Spleen (tissue), 7 donors: ENCODE measurements at regions not wholly inside any gene's neighbourhood (a gene's known extent, or its start where the extent isn't known, plus 50 kb on each side); places are given as distances from the start of the nearest gene placed in this dataset.

Experiments used
- POLR2AphosphoS5 ChIP-seq, 3 donors: sonication (generic); formaldehyde crosslinking; IDR thresholded peaks; one replicate each; pipeline ENCODE4 v1.5.1; 2017; ENCODE audit warnings: antibody characterized with exemption in 3 of 3
- TF ChIP-seq, protein P1 (sequence below), 11 experiments: fragments of 200-600 bp in 7 of 11; fragments of 450-650 bp in 4 of 11; sonication (generic) in 4 of 11; IDR thresholded peaks in 8 of 11; conservative IDR thresholded peaks in 3 of 11; 1 replicate in 7 of 11; 2 replicates in 4 of 11; pipeline versions ENCODE4 v1.4.0 to v1.8.0; 2016 to 2021; ENCODE audit warnings: antibody characterized with exemption in 11 of 11, inconsistent platforms in 4 of 11, mild to moderate bottlenecking in 1 of 11
- donor health status: DM: no; HTN: no; CAD: no; lungs with moderate emphysema.
- donor health status: DM: no; HTN: no; CAD: no.
- donor health status: DM: no; HTN: no; CAD: no.

DNA sequence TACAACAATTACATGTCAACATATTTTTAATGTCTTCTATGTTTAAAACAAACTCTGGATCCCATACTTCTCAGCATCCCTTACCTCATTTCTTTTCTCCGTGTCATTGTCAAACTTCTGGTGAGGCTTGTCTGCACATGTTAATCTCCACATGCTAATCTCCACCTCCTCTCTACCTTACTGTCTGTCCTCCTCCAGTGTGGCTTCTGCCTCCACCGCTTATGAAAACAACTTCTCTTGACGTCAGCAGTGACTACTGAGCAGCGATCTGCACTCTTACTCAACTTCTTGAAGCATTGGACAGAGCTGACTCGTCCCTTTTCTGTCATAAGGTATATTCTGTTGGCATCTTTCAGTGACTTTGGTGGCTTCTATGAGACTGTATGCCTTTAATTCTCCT, 338.2 kb upstream of the THRB start:
- TF ChIP-seq, protein P1, sequence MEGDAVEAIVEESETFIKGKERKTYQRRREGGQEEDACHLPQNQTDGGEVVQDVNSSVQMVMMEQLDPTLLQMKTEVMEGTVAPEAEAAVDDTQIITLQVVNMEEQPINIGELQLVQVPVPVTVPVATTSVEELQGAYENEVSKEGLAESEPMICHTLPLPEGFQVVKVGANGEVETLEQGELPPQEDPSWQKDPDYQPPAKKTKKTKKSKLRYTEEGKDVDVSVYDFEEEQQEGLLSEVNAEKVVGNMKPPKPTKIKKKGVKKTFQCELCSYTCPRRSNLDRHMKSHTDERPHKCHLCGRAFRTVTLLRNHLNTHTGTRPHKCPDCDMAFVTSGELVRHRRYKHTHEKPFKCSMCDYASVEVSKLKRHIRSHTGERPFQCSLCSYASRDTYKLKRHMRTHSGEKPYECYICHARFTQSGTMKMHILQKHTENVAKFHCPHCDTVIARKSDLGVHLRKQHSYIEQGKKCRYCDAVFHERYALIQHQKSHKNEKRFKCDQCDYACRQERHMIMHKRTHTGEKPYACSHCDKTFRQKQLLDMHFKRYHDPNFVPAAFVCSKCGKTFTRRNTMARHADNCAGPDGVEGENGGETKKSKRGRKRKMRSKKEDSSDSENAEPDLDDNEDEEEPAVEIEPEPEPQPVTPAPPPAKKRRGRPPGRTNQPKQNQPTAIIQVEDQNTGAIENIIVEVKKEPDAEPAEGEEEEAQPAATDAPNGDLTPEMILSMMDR (IDR thresholded peaks at IDR 0.05 in 8 of 11, conservative IDR thresholded peaks at IDR 0.05 in 3 of 11) = no peak
- TF ChIP-seq POLR2AphosphoS5 (IDR thresholded peaks at IDR 0.05) = no peak
